HG02885 (cell line): ENCODE measurements at regions not wholly inside any gene's neighbourhood (a gene's known extent, or its start where the extent isn't known, plus 50 kb on each side); places are given as distances from the start of the nearest gene placed in this dataset.
A peak's percentile ranks its signal among the peaks of the same experiment; 100 is the strongest.

Source experiments
- ATAC-seq: cut with Tn5 transposase; IDR thresholded peaks from one replicate; pipeline ENCODE4 v1.9.1; 2021; ENCODE audit warnings: mild to moderate bottlenecking; ENCODE audit not compliant: unreplicated experiment, poor library complexity

DNA sequence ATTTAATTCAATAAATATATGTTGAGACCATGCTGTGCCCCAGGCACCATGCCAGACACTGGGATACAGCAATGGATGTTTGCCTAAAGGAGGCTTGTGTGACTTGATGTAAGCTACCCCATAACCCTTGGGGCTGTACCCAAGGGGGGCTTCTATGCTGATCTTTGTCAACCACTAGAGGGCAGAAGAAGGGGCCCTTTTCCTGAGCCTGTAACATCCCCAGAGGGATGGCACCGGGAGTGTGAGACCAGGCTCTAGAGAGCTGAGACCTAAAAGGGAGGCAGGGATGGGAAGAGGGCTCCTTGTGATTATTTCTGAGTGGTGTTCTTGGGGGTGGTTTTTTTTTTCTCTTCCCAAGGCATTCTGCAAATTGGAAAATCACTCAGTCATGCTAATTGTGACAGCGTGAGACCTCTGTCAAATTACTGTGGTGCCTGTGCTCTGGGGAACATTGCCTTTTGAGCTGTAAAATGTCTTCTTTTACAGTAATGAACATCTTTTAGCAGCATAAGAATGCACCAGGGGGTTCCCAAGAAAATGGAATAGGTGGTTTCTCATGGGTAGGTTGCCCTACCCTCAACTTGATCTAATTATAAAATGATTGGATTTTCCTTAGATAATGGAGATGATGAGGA lies 138.7 kb upstream of the SLC24A3 start:
- ATAC-seq: no peak

DNA sequence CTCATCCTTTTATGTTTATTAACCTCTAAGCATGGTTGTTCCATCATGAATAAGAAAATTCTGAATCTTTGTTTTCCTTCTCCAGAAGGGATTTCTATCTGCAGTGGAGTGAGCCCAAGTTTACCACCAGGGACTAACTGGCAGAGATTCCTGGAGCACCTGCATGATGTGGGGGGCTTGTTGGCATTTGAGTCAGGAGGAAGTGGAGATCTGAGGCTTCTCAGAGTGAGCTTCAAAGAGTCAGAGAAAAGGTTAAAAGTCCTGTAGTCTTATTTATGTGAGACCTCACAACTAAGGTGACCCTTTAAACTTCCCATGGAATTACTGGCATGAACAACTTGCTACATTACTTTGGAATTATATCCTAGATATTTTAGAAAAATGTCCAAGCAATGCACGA lies 138.1 kb upstream of the SLC24A3 start:
- no peak for ATAC-seq

- peak; percentile 39 for ATAC-seq
Observed at GRCh38 chr20:19074828-19075516, 137.5 kb upstream of the SLC24A3 start.

DNA sequence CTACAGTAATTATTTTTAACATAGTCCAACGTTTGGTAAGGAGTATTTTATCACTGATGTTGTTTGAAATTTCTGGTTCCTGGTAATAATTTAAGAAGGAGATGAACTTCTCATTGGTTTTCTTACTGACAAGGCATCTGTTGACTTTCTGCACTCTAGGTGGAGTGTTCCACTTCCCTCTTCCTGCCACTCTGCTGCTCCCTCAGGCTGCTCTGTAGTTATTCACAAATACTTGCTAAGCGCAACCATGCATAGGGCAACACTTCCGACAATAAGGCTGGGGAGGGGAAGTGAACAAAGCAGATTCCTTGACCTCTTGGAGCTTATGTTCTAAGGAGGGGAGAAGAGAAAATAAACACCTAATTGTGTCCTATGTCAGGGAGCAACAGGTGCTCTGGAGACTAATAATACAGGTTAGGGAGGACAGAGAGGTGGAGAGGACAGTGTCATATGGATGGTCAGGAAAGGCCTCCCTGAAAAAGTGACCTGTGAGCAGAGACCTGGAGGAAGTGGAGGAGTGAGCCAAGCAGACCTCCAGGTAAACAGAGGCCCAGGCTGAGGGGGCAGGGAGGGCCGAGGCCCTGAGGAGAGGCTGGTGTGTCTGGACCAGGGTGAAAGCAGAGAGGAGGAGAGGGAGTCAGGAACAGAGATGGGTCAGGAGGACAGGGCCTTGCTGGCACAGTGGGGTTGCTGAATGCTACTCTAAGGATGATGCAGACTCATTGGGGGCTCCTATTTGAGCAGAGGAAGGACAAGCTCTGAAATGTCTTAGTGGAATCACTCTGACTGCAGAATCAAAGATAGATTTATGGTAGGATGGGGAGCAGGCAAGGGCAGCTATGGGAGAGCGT lies 134.8 kb upstream of the SLC24A3 start:
- ATAC-seq: no peak

DNA sequence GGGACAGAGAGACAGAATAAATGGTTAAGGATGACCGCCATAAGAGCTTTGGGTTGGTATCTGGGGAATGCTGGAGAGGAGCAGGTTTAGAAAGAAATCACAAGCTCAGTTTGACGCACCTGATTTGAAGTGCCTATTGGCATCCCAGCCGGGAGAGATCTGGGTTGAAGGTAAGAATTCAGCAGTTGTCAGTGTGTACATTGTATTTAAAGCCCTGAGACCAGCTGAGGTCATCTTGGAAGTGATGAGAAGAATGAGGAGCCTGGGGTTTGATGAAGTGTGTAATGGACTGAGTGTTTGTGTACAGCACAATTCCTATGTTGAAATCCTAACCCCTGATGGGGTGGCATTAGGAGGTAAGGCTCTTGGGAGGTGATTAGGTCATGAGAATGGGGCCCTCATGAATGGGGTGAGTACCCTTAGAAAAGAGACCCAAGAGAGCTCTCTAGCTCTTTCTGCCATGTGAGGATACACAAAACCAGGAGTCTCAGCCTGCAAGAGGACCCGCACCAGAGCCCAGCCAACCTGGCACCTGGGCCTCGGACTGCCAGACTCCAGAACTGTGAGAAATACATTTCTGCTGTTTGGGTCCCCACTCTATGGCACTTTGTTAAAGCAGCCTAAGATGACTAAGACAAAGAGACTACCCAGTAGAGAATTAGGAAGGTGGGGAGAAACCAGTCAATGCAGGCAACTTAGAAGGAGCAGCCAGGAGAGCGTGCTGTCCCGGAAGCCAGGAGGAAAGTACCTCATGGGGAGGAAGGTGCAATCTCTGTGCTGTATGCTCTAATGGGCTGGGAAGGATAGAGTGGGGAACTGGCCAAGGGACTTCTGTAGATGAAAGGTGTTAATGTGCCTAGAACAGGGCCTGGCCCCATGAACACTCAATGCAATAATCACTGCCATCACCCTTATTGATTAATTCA lies 133.7 kb upstream of the SLC24A3 start:
- no peak for ATAC-seq

DNA sequence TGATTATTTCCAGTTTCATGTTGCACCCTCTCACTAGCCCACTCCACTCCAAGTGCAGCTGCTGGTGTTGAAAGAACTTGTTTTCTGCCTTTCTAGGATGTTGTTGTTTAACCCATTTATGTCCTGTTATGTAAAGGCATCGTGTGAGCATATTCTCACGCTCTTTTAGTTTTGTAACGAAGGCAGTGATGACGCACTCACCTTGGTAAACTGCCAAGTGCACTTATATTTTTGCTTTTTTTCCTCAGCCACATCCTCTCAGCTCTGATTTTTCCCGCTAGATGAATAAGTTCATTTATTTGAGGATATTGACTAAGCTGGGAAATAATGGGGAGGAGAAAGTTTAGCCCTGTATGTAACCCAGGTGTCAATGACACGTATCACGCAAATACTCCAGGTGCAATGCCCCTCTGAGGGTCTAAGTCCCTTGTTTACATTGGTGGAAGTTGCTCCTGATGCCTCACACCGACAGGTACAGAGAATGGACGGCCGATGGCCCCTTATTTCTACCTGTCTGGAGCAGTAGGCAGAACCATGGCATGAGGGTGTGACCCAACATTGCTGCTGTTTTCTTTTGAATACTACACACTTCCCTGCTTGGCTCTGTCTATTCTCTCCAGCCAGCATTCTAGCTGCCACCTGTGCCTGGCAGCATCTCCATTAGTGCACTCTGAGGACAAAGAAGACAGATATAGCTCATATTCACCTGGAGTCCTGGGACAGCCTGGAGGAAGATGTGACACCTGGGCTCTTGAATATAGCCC lies 132.7 kb upstream of the SLC24A3 start:
- ATAC-seq: no peak

DNA sequence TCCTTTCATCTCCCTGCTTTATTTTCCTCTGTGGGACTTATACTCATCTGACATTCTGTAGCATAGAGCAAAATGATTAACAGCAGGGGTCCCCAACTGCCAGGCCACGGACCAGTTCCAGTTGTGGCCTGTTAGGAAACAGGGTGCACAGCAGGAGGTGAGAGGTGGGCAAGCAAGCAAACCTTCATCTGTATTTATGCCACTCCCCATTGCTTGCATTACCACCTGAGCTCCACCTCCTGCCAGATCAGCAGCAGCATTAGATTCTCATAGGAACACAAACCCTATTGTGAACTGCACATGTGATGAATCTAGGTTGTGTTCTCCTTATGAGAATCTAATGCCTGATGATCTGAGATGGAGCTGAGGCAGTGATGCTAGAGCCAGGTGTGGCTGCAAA lies 130.5 kb upstream of the SLC24A3 start:
- ATAC-seq: no peak

DNA sequence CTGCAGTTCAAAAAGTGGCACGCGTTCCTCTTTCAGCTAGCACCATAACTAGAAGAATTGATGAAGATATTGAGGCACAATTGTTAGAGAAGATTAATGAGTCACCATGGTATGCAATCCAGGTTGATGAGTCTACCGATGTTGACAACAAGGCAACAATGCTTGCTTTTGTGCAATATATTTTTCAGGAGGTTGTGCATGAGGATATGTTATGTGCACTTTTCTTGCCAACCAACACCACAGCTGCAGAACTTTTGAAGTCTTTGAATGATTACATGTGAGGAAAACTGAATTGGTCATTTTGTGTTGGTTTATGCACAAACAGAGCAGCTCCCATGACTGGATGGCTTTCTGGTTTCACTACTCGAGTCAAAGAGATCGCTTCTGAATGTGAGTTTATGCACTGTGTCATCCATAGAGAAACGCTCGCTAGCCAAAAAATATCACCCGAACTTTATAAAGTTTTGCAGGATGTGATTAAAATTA lies 129.3 kb upstream of the SLC24A3 start:
- no peak for ATAC-seq

DNA sequence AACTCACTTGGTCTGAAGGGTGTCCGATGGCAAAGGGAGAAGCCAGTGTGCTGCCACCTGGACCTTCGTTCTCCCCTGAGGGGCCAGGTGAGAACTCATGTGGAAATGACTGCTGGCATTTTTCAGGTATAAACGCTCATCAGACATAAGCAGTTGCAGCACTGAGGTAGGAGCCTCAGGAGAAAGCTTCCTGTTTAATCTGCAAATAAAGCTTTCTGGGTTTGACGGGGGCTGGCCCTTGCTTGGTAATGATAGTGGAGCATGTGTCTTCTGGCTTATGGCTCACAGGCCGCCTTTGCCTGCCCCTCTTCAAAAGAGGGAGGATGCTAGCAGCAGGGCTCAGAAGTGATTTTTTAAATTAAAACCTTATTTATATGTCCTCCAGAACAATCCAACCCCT lies 122.1 kb upstream of the SLC24A3 start:
- ATAC-seq: no peak

- no peak for ATAC-seq
Observed at GRCh38 chr20:19094959-19095541, 117.4 kb upstream of the SLC24A3 start.

- ATAC-seq: no peak
Observed at GRCh38 chr20:19095762-19096161, 116.7 kb upstream of the SLC24A3 start.

GRCh38 chr20:19096843-19097242 lies 115.6 kb upstream of the SLC24A3 start:
- no peak for ATAC-seq

- ATAC-seq: no peak
Observed at GRCh38 chr20:19098117-19098516, 114.3 kb upstream of the SLC24A3 start.

GRCh38 chr20:19098806-19099578 lies 113.5 kb upstream of the SLC24A3 start:
- ATAC-seq: no peak

- no peak for ATAC-seq
Observed at GRCh38 chr20:19099596-19100545, 112.6 kb upstream of the SLC24A3 start.

DNA sequence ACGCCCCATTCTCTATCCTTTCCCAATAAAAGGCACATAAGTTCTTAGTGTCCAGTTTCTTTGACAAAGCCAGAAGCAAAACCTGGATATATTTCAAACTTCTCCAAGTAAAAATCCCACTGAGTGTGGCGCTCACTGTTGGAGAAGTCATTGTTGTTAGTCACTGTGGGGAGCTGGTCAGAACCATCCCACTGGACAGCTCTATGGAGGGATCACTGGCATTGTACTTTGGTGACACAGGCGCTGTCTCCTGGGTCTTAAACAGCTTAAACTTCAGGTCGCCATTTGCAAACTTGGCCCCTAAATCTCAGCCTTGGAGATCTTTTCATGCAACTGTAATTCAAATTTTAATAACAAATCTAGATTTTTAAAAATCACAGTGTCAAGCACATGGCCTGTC lies 111.5 kb upstream of the SLC24A3 start:
- no peak for ATAC-seq

GRCh38 chr20:19104186-19104585 lies 108.3 kb upstream of the SLC24A3 start:
- no peak for ATAC-seq
